ENCODE measurements at regions not wholly inside any gene's neighbourhood (a gene's known extent, or its start where the extent isn't known, plus 50 kb on each side); places are given as distances from the start of the nearest gene placed in this dataset.

- no peak for DNase-seq
Observed at GRCh38 chr20:22366631-22367030, 217.7 kb downstream of the FOXA2 start.

- no peak for DNase-seq
Observed at GRCh38 chr20:22354647-22355046, 229.7 kb downstream of the FOXA2 start.

GRCh38 chr20:22353586-22353985, 230.8 kb downstream of the FOXA2 start:
- DNase-seq, result no peak

GRCh38 chr20:22352019-22352418, 232.4 kb downstream of the FOXA2 start:
- DNase-seq, result no peak

- DNase-seq, result no peak
Observed at GRCh38 chr20:22350624-22351023, 233.7 kb downstream of the FOXA2 start.

GRCh38 chr20:22348010-22348409, 236.4 kb downstream of the FOXA2 start:
- DNase-seq, result no peak

- peak; percentile 15 for DNase-seq
Observed at GRCh38 chr20:22346716-22347115, 237.7 kb downstream of the FOXA2 start.

- no peak for DNase-seq
Observed at GRCh38 chr20:22343612-22344011, 240.8 kb downstream of the FOXA2 start.

GRCh38 chr20:22342410-22342809, 242.0 kb downstream of the FOXA2 start:
- DNase-seq, result no peak

GRCh38 chr20:22341508-22341907, 242.9 kb downstream of the FOXA2 start:
- DNase-seq, result no peak

- no peak for DNase-seq
Observed at GRCh38 chr20:22339946-22340345, 244.4 kb downstream of the FOXA2 start.

GRCh38 chr20:22339091-22339881, 245.1 kb downstream of the FOXA2 start:
- DNase-seq, result peak; percentile 84

- no peak for DNase-seq
Observed at GRCh38 chr20:22338140-22338708, 246.1 kb downstream of the FOXA2 start.

- DNase-seq, result no peak
Observed at GRCh38 chr20:22335210-22335609, 249.2 kb downstream of the FOXA2 start.

GRCh38 chr20:22333885-22334545, 250.4 kb downstream of the FOXA2 start:
- peak; percentile 85 for DNase-seq

- no peak for DNase-seq
Observed at GRCh38 chr20:22324505-22324904, 259.9 kb downstream of the FOXA2 start.

GRCh38 chr20:22322513-22322912, 261.9 kb downstream of the FOXA2 start:
- DNase-seq, result no peak

GRCh38 chr20:22321191-22321590, 263.2 kb downstream of the FOXA2 start:
- DNase-seq, result no peak

GRCh38 chr20:22320245-22320915, 264.0 kb downstream of the FOXA2 start:
- DNase-seq, result no peak

- DNase-seq, result no peak
Observed at GRCh38 chr20:22315771-22316170, 268.6 kb downstream of the FOXA2 start.

- DNase-seq, result no peak
Observed at GRCh38 chr20:22315073-22315472, 269.3 kb downstream of the FOXA2 start.

- peak; percentile 51 for DNase-seq
Observed at GRCh38 chr20:22312744-22313346, 271.5 kb downstream of the FOXA2 start.

- DNase-seq, result no peak
Observed at GRCh38 chr20:22308934-22309333, 275.4 kb downstream of the FOXA2 start.
